IMR-90 (cell line): ENCODE measurements at regions not wholly inside any gene's neighbourhood (a gene's known extent, or its start where the extent isn't known, plus 50 kb on each side); places are given as distances from the start of the nearest gene placed in this dataset.

Experiments used
- ATAC-seq: fragments of 200-7000 bp; cut with Tn5 transposase; 2 replicates; pipeline ENCODE4 v1.9.1; 2020; ENCODE audit warnings: low read depth, mild to moderate bottlenecking, moderate library complexity
- BruUV-seq: library from RNA; stranded (reverse); fragments of 400-500 nt; replicated peaks from 2 replicates; lab custom pipeline; 2021; lab: Mats Ljungman, UMichigan
- CTCF ChIA-PET: fragments of 300-600 bp; formaldehyde crosslinking; extraction: SDS; loops from one replicate; lab custom pipeline; 2021; ENCODE audit warnings: antibody characterized with exemption; lab: Yijun Ruan, JAX
- POLR2A ChIA-PET: fragments of 300-600 bp; sonication (Branson Sonifier 250); formaldehyde crosslinking; loops from one replicate; lab custom pipeline; 2022; ENCODE audit warnings: antibody characterized with exemption; ENCODE audit not compliant: unreplicated experiment; lab: Charles Lee
- DNase-seq: peaks from one replicate; pipeline ENCODE4 v3.0.0; 2013
- H2AFZ ChIP-seq: replicated peaks from 2 replicates; pipeline ENCODE3; 2013; ENCODE audit warnings: low read length, mild to moderate bottlenecking; ENCODE audit not compliant: poor library complexity
- H2AK5ac ChIP-seq: 2 replicates; pipeline ENCODE4 v1.6.1; 2013; ENCODE audit warnings: low read depth, low read length, inconsistent platforms
- H2AK9ac ChIP-seq: replicated peaks from 2 replicates; pipeline ENCODE3; 2013; ENCODE audit warnings: mild to moderate bottlenecking, low read depth, low read length, moderate library complexity; ENCODE audit not compliant: poor library complexity
- H2BK120ac ChIP-seq: 2 replicates; pipeline ENCODE4 v1.6.1; 2013; ENCODE audit warnings: low read depth, low read length, inconsistent platforms
- H2BK15ac ChIP-seq: 3 replicates; pipeline ENCODE4 v1.6.1; 2013; ENCODE audit warnings: low read depth, low read length, inconsistent platforms
- H2BK20ac ChIP-seq: 2 replicates; pipeline ENCODE4 v1.6.1; 2013; ENCODE audit warnings: low read depth, mild to moderate bottlenecking, inconsistent platforms, low read length, moderate library complexity
- H2BK5ac ChIP-seq: 2 replicates; pipeline ENCODE4 v1.6.1; 2013; ENCODE audit warnings: mild to moderate bottlenecking, low read depth, low read length, inconsistent platforms; ENCODE audit not compliant: poor library complexity, severe bottlenecking
- H3K14ac ChIP-seq: replicated peaks from 2 replicates; pipeline ENCODE4 v1.6.1; 2013; ENCODE audit warnings: low read depth, low read length, inconsistent platforms
- H3K18ac ChIP-seq: 2 replicates; pipeline ENCODE4 v1.6.1; 2013; ENCODE audit warnings: low read depth, low read length, control low read depth
- H3K23ac ChIP-seq: 2 replicates; pipeline ENCODE4 v1.6.1; 2013; ENCODE audit warnings: low read depth, low read length, inconsistent platforms
- H3K27ac ChIP-seq: 2 replicates; pipeline ENCODE4 v1.5.1; 2013; ENCODE audit warnings: mild to moderate bottlenecking, control low read depth, low read length; ENCODE audit not compliant: insufficient read depth
- H3K27me3 ChIP-seq: 2 replicates; pipeline ENCODE4 v1.6.1; 2013; ENCODE audit warnings: low read length; ENCODE audit not compliant: control insufficient read depth, insufficient read depth
- H3K36me3 ChIP-seq: 2 replicates; pipeline ENCODE4 v1.6.1; 2013; ENCODE audit warnings: low read length, mixed read lengths; ENCODE audit not compliant: control insufficient read depth, insufficient read depth
- H3K4ac ChIP-seq: 2 replicates; pipeline ENCODE4 v1.6.1; 2013; ENCODE audit warnings: low read depth, low read length, inconsistent platforms
- H3K4me1 ChIP-seq: 2 replicates; pipeline ENCODE4 v1.6.1; 2013; ENCODE audit warnings: low read length, mixed read lengths; ENCODE audit not compliant: control insufficient read depth, insufficient read depth
- H3K4me2 ChIP-seq: 2 replicates; pipeline ENCODE4 v1.6.1; 2013; ENCODE audit warnings: low read depth, mild to moderate bottlenecking, control low read depth, low read length, moderate library complexity
- H3K4me3 ChIP-seq: 2 replicates; pipeline ENCODE4 v1.5.1; 2013; ENCODE audit warnings: low read depth, mild to moderate bottlenecking, control low read depth, low read length, moderate library complexity; ENCODE audit not compliant: insufficient read depth
- H3K56ac ChIP-seq: 2 replicates; pipeline ENCODE4 v1.6.1; 2013; ENCODE audit warnings: low read length, inconsistent platforms; ENCODE audit not compliant: insufficient read depth; ENCODE audit errors: extremely low read depth
- H3K79me1 ChIP-seq, 2 experiments: 2 replicates each; pipeline ENCODE4 v1.6.1; 2013; ENCODE audit warnings: low read length in 2 of 2, inconsistent platforms in 1 of 2, low read depth in 1 of 2
- H3K9ac ChIP-seq: 2 replicates; pipeline ENCODE4 v1.6.1; 2013; ENCODE audit warnings: low read depth, low read length, control low read depth
- H3K9me1 ChIP-seq: 2 replicates; pipeline ENCODE4 v1.6.1; 2013; ENCODE audit warnings: low read length, inconsistent platforms; ENCODE audit not compliant: insufficient read depth
- H3K9me3 ChIP-seq: 2 replicates; pipeline ENCODE4 v1.6.1; 2013; ENCODE audit warnings: low read length; ENCODE audit not compliant: control insufficient read depth, insufficient read depth
- H4K20me1 ChIP-seq: 2 replicates; pipeline ENCODE4 v1.6.1; 2013; ENCODE audit warnings: low read length, inconsistent platforms; ENCODE audit not compliant: insufficient read depth
- H4K5ac ChIP-seq: 2 replicates; pipeline ENCODE4 v1.6.1; 2013; ENCODE audit warnings: mild to moderate bottlenecking, low read depth, low read length, control low read depth
- H4K8ac ChIP-seq, 2 experiments: 2 replicates each; pipeline ENCODE4 v1.6.1; 2013; ENCODE audit warnings: low read depth in 2 of 2, low read length in 2 of 2, control low read depth in 1 of 2, inconsistent platforms in 1 of 2
- H4K91ac ChIP-seq: 2 replicates; pipeline ENCODE4 v1.6.1; 2013; ENCODE audit warnings: low read depth, low read length, inconsistent platforms; ENCODE audit not compliant: insufficient read depth
- WGBS, 2 experiments: methylation state at CpG; one replicate each; pipeline versions ENCODE4 v1.1.5 to v1.1.7; 2013; ENCODE audit warnings: missing lambda C conversion rate in 2 of 2; ENCODE audit not compliant: insufficient read length in 1 of 2; ENCODE audit errors: extremely low coverage in 2 of 2; 5-methylcytosine and 5-hydroxymethylcytosine counted together
- dilution Hi-C: fragments of 300-500 bp; cut with HindIII; formaldehyde crosslinking; loops from one replicate; pipeline ENCODE4 v1.14.3; 2018; ENCODE audit warnings: low sequenced_read_pairs; ENCODE audit not compliant: unreplicated experiment
- in situ Hi-C: fragments of 300-500 bp; cut with MboI; formaldehyde crosslinking; loops from 3 replicates; pipeline ENCODE4 v1.14.3; 2019; ENCODE audit warnings: low sequenced_read_pairs, inconsistent platforms, mixed read lengths
- intact Hi-C: fragments of 100-400 bp; cut with micrococcal nuclease; formaldehyde crosslinking; loops from 2 replicates; pipeline ENCODE4 v1.10.0; 2022
- TF ChIP-seq, protein P1 (sequence below): conservative IDR thresholded peaks from 2 replicates; pipeline ENCODE4 v1.5.1; 2012; ENCODE audit warnings: mild to moderate bottlenecking, low read depth, low read length, improper control_type of control experiment

DNA sequence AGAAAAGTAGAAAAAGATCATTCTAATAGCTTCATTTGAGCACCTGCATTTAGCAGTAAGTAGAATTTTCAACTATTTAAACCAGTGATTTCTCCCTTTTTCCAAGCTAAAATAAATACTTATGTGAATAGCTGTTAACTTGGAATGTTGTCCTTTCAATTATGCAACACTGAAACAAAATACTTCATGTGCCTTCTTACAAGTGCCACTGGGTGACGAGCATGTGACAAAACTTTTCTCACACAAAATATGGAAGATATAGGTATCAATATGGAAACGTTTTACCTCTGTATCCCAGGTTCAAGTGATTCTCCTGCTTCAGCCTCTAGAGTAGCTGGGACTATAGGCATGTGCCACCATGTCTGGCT lies 708.3 kb downstream of the STIM2 start:
- Histone ChIP-seq H2AFZ (no peak overlapping the region), H2BK120ac (no peak overlapping the region), H3K18ac (no peak overlapping the region), H2AK9ac (no peak overlapping the region), H4K91ac (no peak overlapping the region), H3K4ac (no peak overlapping the region), H2BK5ac (no peak overlapping the region), H4K8ac (no peak overlapping the region), H3K4me1 (no peaks in the 10 kb centered on the region), H3K9ac (no peak overlapping the region), H3K9me1 (no peaks in the 10 kb centered on the region), H3K4me2 (no peak overlapping the region), H3K4me3 (no peak overlapping the region), H3K27ac (no peak overlapping the region), H2BK20ac (no peak overlapping the region), H2AK5ac (no peak overlapping the region), H3K36me3 (no peaks in the 10 kb centered on the region), H3K56ac (no peak overlapping the region), H2BK15ac (no peak overlapping the region), H4K5ac (no peak overlapping the region), H3K14ac (no peak overlapping the region), H3K79me1 (no peaks in the 10 kb centered on the region), H3K9me3 (peaks cover 2% of the 10 kb centered on the region; the same call in 1 of the 2 replicates), H3K27me3 (no peaks in the 10 kb centered on the region), H3K23ac (no peak overlapping the region), H4K20me1 (no peaks in the 10 kb centered on the region)
- intact Hi-C loops: no loop called here
- ChIA-PET POLR2A (no interaction called here), CTCF (no interaction called here)
- no peak for DNase-seq
- no CpG with 5 or more reads among the region's 2 CpGs for WGBS, 2 experiments
- no TSS peak for BruUV-seq
- TF ChIP-seq, protein P1, sequence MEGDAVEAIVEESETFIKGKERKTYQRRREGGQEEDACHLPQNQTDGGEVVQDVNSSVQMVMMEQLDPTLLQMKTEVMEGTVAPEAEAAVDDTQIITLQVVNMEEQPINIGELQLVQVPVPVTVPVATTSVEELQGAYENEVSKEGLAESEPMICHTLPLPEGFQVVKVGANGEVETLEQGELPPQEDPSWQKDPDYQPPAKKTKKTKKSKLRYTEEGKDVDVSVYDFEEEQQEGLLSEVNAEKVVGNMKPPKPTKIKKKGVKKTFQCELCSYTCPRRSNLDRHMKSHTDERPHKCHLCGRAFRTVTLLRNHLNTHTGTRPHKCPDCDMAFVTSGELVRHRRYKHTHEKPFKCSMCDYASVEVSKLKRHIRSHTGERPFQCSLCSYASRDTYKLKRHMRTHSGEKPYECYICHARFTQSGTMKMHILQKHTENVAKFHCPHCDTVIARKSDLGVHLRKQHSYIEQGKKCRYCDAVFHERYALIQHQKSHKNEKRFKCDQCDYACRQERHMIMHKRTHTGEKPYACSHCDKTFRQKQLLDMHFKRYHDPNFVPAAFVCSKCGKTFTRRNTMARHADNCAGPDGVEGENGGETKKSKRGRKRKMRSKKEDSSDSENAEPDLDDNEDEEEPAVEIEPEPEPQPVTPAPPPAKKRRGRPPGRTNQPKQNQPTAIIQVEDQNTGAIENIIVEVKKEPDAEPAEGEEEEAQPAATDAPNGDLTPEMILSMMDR: no peak
- in situ Hi-C loops: no loop called here
- ATAC-seq: no peak
- dilution Hi-C loops: no loop called here
